ENCODE measurements at regions not wholly inside any gene's neighbourhood (a gene's known extent, or its start where the extent isn't known, plus 50 kb on each side); places are given as distances from the start of the nearest gene placed in this dataset.

DNA sequence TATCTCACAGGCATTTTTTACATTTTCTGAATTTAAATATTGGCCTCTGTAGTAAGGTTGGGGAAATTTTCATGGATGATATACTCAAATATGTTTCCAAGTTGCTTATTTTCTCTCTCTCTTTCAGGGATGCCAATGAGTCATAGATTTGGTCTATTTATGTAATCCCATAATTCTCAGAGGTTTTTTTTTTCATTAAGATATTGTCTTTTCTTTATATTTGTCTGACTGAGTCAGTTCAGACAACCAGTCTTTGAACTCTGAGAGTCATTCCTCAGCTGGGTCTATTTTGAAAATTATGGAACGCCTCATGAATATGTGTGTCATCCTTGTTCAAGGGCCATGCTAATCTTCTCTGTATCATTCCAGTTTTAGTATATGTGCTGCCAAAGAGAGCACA, 223.2 kb downstream of the PCSK1 start:
- Histone ChIP-seq H2BK12ac (ENCODE audit: low read depth, low read length) (no peak overlapping the region), H3K79me2 (ENCODE audit: control insufficient read depth in 1 of 2, insufficient read depth in 2 of 2, low read length in 2 of 2) (no peaks in the 10 kb centered on the region), H2AK5ac (ENCODE audit: low read depth, low read length) (no peak overlapping the region), H2AFZ (ENCODE audit: low read length) (no peak overlapping the region), H3K9ac (replicated peaks in 1 of 4; ENCODE audit: extremely low read depth in 1 of 4, low read depth in 3 of 4, low read length in 3 of 4) (no peak overlapping the region), H3K56ac (replicated peaks; ENCODE audit: insufficient read length, low read depth, low read length) (no peak overlapping the region), H3K9me3 (ENCODE audit: insufficient read depth in 2 of 2, low read depth in 1 of 2, low read length in 1 of 2) (no peaks in the 10 kb centered on the region), H4K8ac (ENCODE audit: extremely low read depth, insufficient read depth, low read length) (no peak overlapping the region), H3K23ac (ENCODE audit: insufficient read length) (no peak overlapping the region), H4K5ac (ENCODE audit: insufficient read length, low read depth, low read length) (no peak overlapping the region), H3K27ac (ENCODE audit: low read depth, low read length) (no peak overlapping the region), H3K79me1 (ENCODE audit: low read depth, low read length) (no peaks in the 10 kb centered on the region), H3K36me3 (ENCODE audit: control insufficient read depth in 2 of 4, insufficient read depth in 4 of 4, low read length in 3 of 4) (no peaks in the 10 kb centered on the region), H3K4me3 (ENCODE audit: extremely low read depth in 1 of 4, insufficient read depth in 2 of 4, low read depth in 3 of 4, low read length in 4 of 4) (no peak overlapping the region), H3K4me1 (replicated peaks in 1 of 4; ENCODE audit: control insufficient read depth in 3 of 4, insufficient read depth in 4 of 4, low read length in 3 of 4) (no peaks in the 10 kb centered on the region), H2BK5ac (ENCODE audit: low read depth, low read length) (no peak overlapping the region), H3K4me2 (ENCODE audit: insufficient read depth in 1 of 2, low read depth in 2 of 2, low read length in 2 of 2) (no peak overlapping the region), H2BK20ac (ENCODE audit: low read length) (no peak overlapping the region), H3K23me2 (ENCODE audit: low read depth, low read length) (no peaks in the 10 kb centered on the region), H2BK15ac (ENCODE audit: low read length) (no peak overlapping the region), H3K14ac (ENCODE audit: insufficient read length) (no peak overlapping the region), H3K27me3 (replicated peaks in 1 of 4; ENCODE audit: control insufficient read depth in 3 of 4, extremely low read depth in 1 of 4, insufficient read depth in 3 of 4, low read length in 3 of 4) (peaks cover 0 to 1% (median 0%) of the 10 kb centered on the region in 4 experiments; a peak in 1 of 7 replicates), H4K20me1 (replicated peaks in 1 of 2; ENCODE audit: control insufficient read depth in 1 of 2, insufficient read depth in 2 of 2, low read length in 2 of 2) (no peaks in the 10 kb centered on the region), H2BK120ac (replicated peaks; ENCODE audit: low read depth, low read length) (no peak overlapping the region), H3K18ac (ENCODE audit: extremely low read depth, low read length) (no peak overlapping the region), H4K91ac (replicated peaks; ENCODE audit: insufficient read length, low read length) (no peak overlapping the region), H3K4ac (replicated peaks; ENCODE audit: insufficient read length, low read depth, low read length) (no peak overlapping the region)
- no peak for FAIRE-seq
- no peak for DNase-seq (ENCODE audit: low read depth in 1 of 2, low spot score in 2 of 2)
- 97% methylated on average over 1 of the region's 1 CpG; no CpG with 5 or more reads in 1 of the 2 experiments for WGBS, 2 experiments (ENCODE audit: extremely low coverage in 1 of 2, insufficient coverage in 1 of 2, insufficient read length in 1 of 2, insufficient replicate concordance in 2 of 2, low coverage in 1 of 2, low lambda C conversion rate in 2 of 2, missing lambda C conversion rate in 1 of 2)
- TF ChIP-seq TEAD4 (IDR thresholded peaks at IDR 0.05; ENCODE audit: low read depth, low read length) = no peak
- no peak for TF ChIP-seq BACH1 (IDR thresholded peaks at IDR 0.05; ENCODE audit: low read length)
- TF ChIP-seq FOSL1 (IDR thresholded peaks at IDR 0.05; ENCODE audit: insufficient read depth, low read depth, low read length) = no peak
- TF ChIP-seq SIRT6 (IDR thresholded peaks at IDR 0.05; ENCODE audit: low read length) = no peak
- no peak for TF ChIP-seq EZH2 (IDR thresholded peaks at IDR 0.05; ENCODE audit: low read depth, low read length, severe bottlenecking)
- TF ChIP-seq TAF7 (optimal IDR thresholded peaks at IDR 0.05; ENCODE audit: borderline replicate concordance, low read depth, low read length) = no peak
- no peak for TF ChIP-seq SAP30 (IDR thresholded peaks at IDR 0.05; ENCODE audit: insufficient read depth, insufficient replicate concordance, low read length)
- TF ChIP-seq SIN3A (conservative IDR thresholded peaks at IDR 0.05 in 1 of 2, IDR thresholded peaks at IDR 0.05 in 1 of 2; ENCODE audit: low read depth in 1 of 2, low read length in 2 of 2) = no peak
- TF ChIP-seq SP1 (IDR thresholded peaks at IDR 0.05; ENCODE audit: low read depth, low read length) = no peak
- no peak for TF ChIP-seq JUN (IDR thresholded peaks at IDR 0.05; ENCODE audit: low read depth, low read length)
- no peak for TF ChIP-seq CBX5 (IDR thresholded peaks at IDR 0.05; ENCODE audit: low read depth, low read length)
- no peak for TF ChIP-seq CHD1 (IDR thresholded peaks at IDR 0.05; ENCODE audit: low read depth, low read length)
- CTCF ChIA-PET (ENCODE audit: partially characterized antibody) = no interaction called here
- POLR2A ChIA-PET (ENCODE audit: partially characterized antibody) = no interaction called here

Data from H1 (cell line).